HEK293 (cell line): ENCODE measurements at regions not wholly inside any gene's neighbourhood (a gene's known extent, or its start where the extent isn't known, plus 50 kb on each side); places are given as distances from the start of the nearest gene placed in this dataset.

Source experiments
- CTCF ChIA-PET: fragments of 350-600 bp; formaldehyde crosslinking; extraction: SDS; loops from one replicate; lab custom pipeline; 2021; ENCODE audit warnings: antibody characterized with exemption; lab: Yijun Ruan, JAX
- POLR2A ChIA-PET: fragments of 300-600 bp; formaldehyde crosslinking; extraction: SDS; loops from one replicate; lab custom pipeline; 2020; ENCODE audit warnings: antibody characterized with exemption, inconsistent platforms; lab: Yijun Ruan, JAX
- H3K27ac ChIP-seq: fragments of 200-500 bp; sonication (Bioruptor generic); 2 replicates; pipeline ENCODE4 v1.5.1; 2014; ENCODE audit warnings: low read depth, low read length, control low read depth, inconsistent platforms; ENCODE audit errors: extremely low read depth
- H3K36me3 ChIP-seq, 2 experiments: fragments of 200-500 bp in 1 of 2; sonication (Bioruptor generic) in 1 of 2; 1 replicate in 1 of 2; 2 replicates in 1 of 2; pipeline ENCODE4 v1.5.1; 2014 to 2017; ENCODE audit warnings: inconsistent platforms in 2 of 2, low read length in 2 of 2; ENCODE audit not compliant: control insufficient read depth in 2 of 2, insufficient read depth in 1 of 2
- H3K4me1 ChIP-seq: fragments of 200-500 bp; sonication (Bioruptor generic); 2 replicates; pipeline ENCODE4 v1.5.1; 2014; ENCODE audit warnings: mild to moderate bottlenecking, low read length, inconsistent platforms; ENCODE audit not compliant: control insufficient read depth, insufficient read depth
- H3K4me3 ChIP-seq: 2 replicates; pipeline ENCODE4 v1.5.1; 2011; ENCODE audit warnings: low read depth, mild to moderate bottlenecking, control low read depth, low read length, moderate library complexity
- H3K9me3 ChIP-seq: fragments of 200-500 bp; sonication (Bioruptor generic); 2 replicates; pipeline ENCODE4 v1.5.1; 2014; ENCODE audit warnings: low read depth, low read length, inconsistent platforms; ENCODE audit not compliant: control insufficient read depth, insufficient read depth
- INSM2 ChIP-seq: fragments of 450-650 bp; formaldehyde crosslinking; IDR thresholded peaks from 2 replicates; pipeline ENCODE4 v1.5.1; 2016; ENCODE audit warnings: missing biosample characterization, missing genetic modification characterization
- KLF9 ChIP-seq: fragments of 450-650 bp; formaldehyde crosslinking; IDR thresholded peaks from 2 replicates; pipeline ENCODE4 v1.5.1; 2016; ENCODE audit warnings: missing biosample characterization, missing genetic modification characterization, low read depth
- MEIS1 ChIP-seq: sonication (generic); formaldehyde crosslinking; IDR thresholded peaks from 2 replicates; pipeline ENCODE4 v1.8.1; 2022; ENCODE audit warnings: missing genetic modification reagents, mild to moderate bottlenecking, borderline replicate concordance
- MZF1 ChIP-seq: fragments of 450-650 bp; formaldehyde crosslinking; IDR thresholded peaks from 2 replicates; pipeline ENCODE4 v1.5.1; 2017; ENCODE audit warnings: missing biosample characterization, missing genetic modification characterization, borderline replicate concordance
- ZBTB20 ChIP-seq: fragments of 450-650 bp; formaldehyde crosslinking; IDR thresholded peaks from 2 replicates; pipeline ENCODE4 v1.5.1; 2016; ENCODE audit warnings: missing biosample characterization, missing genetic modification characterization
- ZIC2 ChIP-seq: fragments of 450-650 bp; formaldehyde crosslinking; IDR thresholded peaks from 2 replicates; pipeline ENCODE4 v1.5.1; 2016; ENCODE audit warnings: missing biosample characterization, missing genetic modification characterization
- ZNF146 ChIP-seq: fragments of 450-650 bp; formaldehyde crosslinking; IDR thresholded peaks from 2 replicates; pipeline ENCODE4 v1.5.1; 2016; ENCODE audit warnings: missing biosample characterization, missing genetic modification characterization
- ZNF169 ChIP-seq: fragments of 450-650 bp; formaldehyde crosslinking; IDR thresholded peaks from 2 replicates; pipeline ENCODE4 v1.5.1; 2016; ENCODE audit warnings: missing biosample characterization, missing genetic modification characterization
- ZNF292 ChIP-seq: fragments of 450-650 bp; formaldehyde crosslinking; IDR thresholded peaks from 2 replicates; pipeline ENCODE4 v1.5.1; 2016; ENCODE audit warnings: low read depth, missing biosample characterization, missing genetic modification characterization, borderline replicate concordance
- ZNF350 ChIP-seq: fragments of 450-650 bp; formaldehyde crosslinking; IDR thresholded peaks from 2 replicates; pipeline ENCODE4 v1.5.0; 2017; ENCODE audit warnings: missing biosample characterization, mild to moderate bottlenecking, missing genetic modification characterization
- ZNF362 ChIP-seq: fragments of 450-650 bp; formaldehyde crosslinking; IDR thresholded peaks from 2 replicates; pipeline ENCODE4 v1.5.1; 2016; ENCODE audit warnings: missing biosample characterization, missing genetic modification characterization
- ZNF423 ChIP-seq: fragments of 450-650 bp; formaldehyde crosslinking; IDR thresholded peaks from 2 replicates; pipeline ENCODE4 v1.5.1; 2016; ENCODE audit warnings: missing biosample characterization, missing genetic modification characterization
- ZNF501 ChIP-seq: fragments of 450-650 bp; formaldehyde crosslinking; IDR thresholded peaks from 2 replicates; pipeline ENCODE4 v1.5.1; 2016; ENCODE audit warnings: missing biosample characterization, missing genetic modification characterization
- ZNF514 ChIP-seq: fragments of 450-650 bp; formaldehyde crosslinking; IDR thresholded peaks from 2 replicates; pipeline ENCODE4 v1.5.1; 2016; ENCODE audit warnings: missing biosample characterization, missing genetic modification characterization
- ZNF518A ChIP-seq: fragments of 450-650 bp; formaldehyde crosslinking; conservative IDR thresholded peaks from 2 replicates; pipeline ENCODE4 v1.5.1; 2016; ENCODE audit warnings: low read depth, missing biosample characterization, missing genetic modification characterization
- ZNF544 ChIP-seq: fragments of 450-650 bp; formaldehyde crosslinking; IDR thresholded peaks from 2 replicates; pipeline ENCODE4 v1.5.0; 2017; ENCODE audit warnings: missing biosample characterization, missing genetic modification characterization
- ZNF600 ChIP-seq: fragments of 450-650 bp; formaldehyde crosslinking; IDR thresholded peaks from 2 replicates; pipeline ENCODE4 v1.5.1; 2016; ENCODE audit warnings: missing biosample characterization, missing genetic modification characterization
- ZNF623 ChIP-seq: fragments of 450-650 bp; formaldehyde crosslinking; IDR thresholded peaks from 2 replicates; pipeline ENCODE4 v1.5.1; 2016; ENCODE audit warnings: missing biosample characterization, missing genetic modification characterization
- TF ChIP-seq, protein P1 (sequence below): fragments of 450-650 bp; formaldehyde crosslinking; IDR thresholded peaks from 2 replicates; pipeline ENCODE4 v1.5.1; 2016; ENCODE audit warnings: missing biosample characterization, missing genetic modification characterization

DNA sequence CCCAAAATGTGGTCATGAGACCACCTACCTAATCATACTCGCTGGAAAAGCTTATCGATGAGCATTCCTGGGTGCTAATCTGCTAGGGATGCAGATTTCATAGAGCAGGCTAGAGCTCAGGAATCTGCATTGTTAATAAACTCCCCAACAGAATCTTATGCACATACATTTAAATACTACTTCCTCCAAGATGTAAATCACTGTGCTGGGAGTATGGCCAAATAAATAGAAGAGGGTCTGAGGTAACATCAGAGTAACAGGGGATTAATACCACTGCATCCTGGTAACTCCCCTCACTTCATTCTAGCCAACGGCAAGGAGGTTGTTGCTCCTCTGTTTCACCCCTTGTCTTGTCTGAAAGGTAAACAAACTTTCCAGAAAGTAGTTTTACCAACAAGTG is 118.3 kb upstream of the SEMA6D start:
- no peaks in the 10 kb centered on the region; the same call in 1 of the 2 replicates for H3K4me1 ChIP-seq
- no peaks in the 10 kb centered on the region for H3K9me3 ChIP-seq
- TF ChIP-seq ZNF544 (tag by site-specific recombination) (no peak), ZBTB20 (tag by site-specific recombination) (peak; percentile 46; the same call in 1 of the 2 replicates), ZNF501 (tag by site-specific recombination) (no peak)
- H3K4me3 ChIP-seq = no peak overlapping the region
- H3K36me3 ChIP-seq = no peaks in the 10 kb centered on the region
- H3K27ac ChIP-seq = no peak overlapping the region
- POLR2A ChIA-PET = no interaction called here
- CTCF ChIA-PET = no interaction called here

GRCh38 chr15:47599806-47600205 is 117.5 kb upstream of the SEMA6D start:
- TF ChIP-seq ZIC2 (tag by site-specific recombination) (no peak), ZNF146 (tag by site-specific recombination) (no peak), ZNF362 (tag by site-specific recombination) (no peak), ZNF600 (tag by site-specific recombination) (no peak), ZNF514 (tag by site-specific recombination) (no peak), ZNF623 (tag by site-specific recombination) (no peak), ZNF169 (tag by site-specific recombination) (no peak), MEIS1 (no peak), ZNF518A (tag by site-specific recombination) (no peak), KLF9 (no peak), ZNF292 (no peak), ZNF350 (tag by site-specific recombination) (no peak), INSM2 (tag by site-specific recombination) (no peak), ZNF423 (tag by site-specific recombination) (no peak), MZF1 (no peak)
- TF ChIP-seq, protein P1, sequence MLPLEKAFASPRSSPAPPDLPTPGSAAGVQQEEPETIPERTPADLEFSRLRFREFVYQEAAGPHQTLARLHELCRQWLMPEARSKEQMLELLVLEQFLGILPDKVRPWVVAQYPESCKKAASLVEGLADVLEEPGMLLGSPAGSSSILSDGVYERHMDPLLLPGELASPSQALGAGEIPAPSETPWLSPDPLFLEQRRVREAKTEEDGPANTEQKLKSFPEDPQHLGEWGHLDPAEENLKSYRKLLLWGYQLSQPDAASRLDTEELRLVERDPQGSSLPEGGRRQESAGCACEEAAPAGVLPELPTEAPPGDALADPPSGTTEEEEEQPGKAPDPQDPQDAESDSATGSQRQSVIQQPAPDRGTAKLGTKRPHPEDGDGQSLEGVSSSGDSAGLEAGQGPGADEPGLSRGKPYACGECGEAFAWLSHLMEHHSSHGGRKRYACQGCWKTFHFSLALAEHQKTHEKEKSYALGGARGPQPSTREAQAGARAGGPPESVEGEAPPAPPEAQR (tag by site-specific recombination) = no peak
- Histone ChIP-seq H3K36me3 (no peaks in the 10 kb centered on the region), H3K4me1 (no peaks in the 10 kb centered on the region; the same call in 1 of the 2 replicates), H3K4me3 (no peak overlapping the region), H3K9me3 (no peaks in the 10 kb centered on the region), H3K27ac (no peak overlapping the region)
- ChIA-PET POLR2A (no interaction called here), CTCF (no interaction called here)
